ENCODE measurements at regions not wholly inside any gene's neighbourhood (a gene's known extent, or its start where the extent isn't known, plus 50 kb on each side); places are given as distances from the start of the nearest gene placed in this dataset.

GRCh38 chr10:117488004-117488403 is 54.5 kb upstream of the EMX2 start:
- TF ChIP-seq CTCF (IDR thresholded peaks at IDR 0.05) (no peak), EP300 (IDR thresholded peaks at IDR 0.05) (no peak)
